ENCODE measurements at regions not wholly inside any gene's neighbourhood (a gene's known extent, or its start where the extent isn't known, plus 50 kb on each side); places are given as distances from the start of the nearest gene placed in this dataset.

DNA sequence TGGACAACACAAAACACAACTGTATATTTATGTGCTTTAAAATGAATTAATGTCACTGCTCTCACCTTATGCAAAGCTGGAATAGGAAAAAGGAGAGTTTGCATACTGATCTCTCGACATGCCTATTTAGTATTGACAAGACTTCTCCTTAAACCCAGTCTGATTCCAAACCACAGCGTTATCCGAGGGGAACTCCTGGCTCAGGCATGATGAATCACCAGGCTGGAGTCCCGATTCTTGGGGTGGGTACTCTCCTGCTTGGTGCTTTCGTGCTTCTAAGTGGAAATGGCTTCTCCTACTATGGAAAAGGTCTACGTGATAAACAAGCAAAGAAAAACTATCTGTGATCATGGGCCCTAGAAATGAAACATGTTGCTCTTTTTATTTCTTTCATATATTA, 88.9 kb upstream of the SLC35G4 start:
- no peak for TF ChIP-seq ZNF114 (CRISPR knock-in tag; IDR thresholded peaks at IDR 0.05)
- TF ChIP-seq EZH2 (IDR thresholded peaks at IDR 0.05; ENCODE audit: low read depth, unreplicated experiment): no peak
- TF ChIP-seq, protein P1, sequence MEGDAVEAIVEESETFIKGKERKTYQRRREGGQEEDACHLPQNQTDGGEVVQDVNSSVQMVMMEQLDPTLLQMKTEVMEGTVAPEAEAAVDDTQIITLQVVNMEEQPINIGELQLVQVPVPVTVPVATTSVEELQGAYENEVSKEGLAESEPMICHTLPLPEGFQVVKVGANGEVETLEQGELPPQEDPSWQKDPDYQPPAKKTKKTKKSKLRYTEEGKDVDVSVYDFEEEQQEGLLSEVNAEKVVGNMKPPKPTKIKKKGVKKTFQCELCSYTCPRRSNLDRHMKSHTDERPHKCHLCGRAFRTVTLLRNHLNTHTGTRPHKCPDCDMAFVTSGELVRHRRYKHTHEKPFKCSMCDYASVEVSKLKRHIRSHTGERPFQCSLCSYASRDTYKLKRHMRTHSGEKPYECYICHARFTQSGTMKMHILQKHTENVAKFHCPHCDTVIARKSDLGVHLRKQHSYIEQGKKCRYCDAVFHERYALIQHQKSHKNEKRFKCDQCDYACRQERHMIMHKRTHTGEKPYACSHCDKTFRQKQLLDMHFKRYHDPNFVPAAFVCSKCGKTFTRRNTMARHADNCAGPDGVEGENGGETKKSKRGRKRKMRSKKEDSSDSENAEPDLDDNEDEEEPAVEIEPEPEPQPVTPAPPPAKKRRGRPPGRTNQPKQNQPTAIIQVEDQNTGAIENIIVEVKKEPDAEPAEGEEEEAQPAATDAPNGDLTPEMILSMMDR (conservative IDR thresholded peaks at IDR 0.05; ENCODE audit: low read depth in 2 of 2): no peak
- no peak for TF ChIP-seq POLR2AphosphoS5 (IDR thresholded peaks at IDR 0.05; ENCODE audit: low read depth)
- no peak for TF ChIP-seq STAT1 (IDR thresholded peaks at IDR 0.05; ENCODE audit: unreplicated experiment)
- TF ChIP-seq EZH2phosphoT487 (IDR thresholded peaks at IDR 0.05; ENCODE audit: unreplicated experiment): no peak
- TF ChIP-seq, protein P2, sequence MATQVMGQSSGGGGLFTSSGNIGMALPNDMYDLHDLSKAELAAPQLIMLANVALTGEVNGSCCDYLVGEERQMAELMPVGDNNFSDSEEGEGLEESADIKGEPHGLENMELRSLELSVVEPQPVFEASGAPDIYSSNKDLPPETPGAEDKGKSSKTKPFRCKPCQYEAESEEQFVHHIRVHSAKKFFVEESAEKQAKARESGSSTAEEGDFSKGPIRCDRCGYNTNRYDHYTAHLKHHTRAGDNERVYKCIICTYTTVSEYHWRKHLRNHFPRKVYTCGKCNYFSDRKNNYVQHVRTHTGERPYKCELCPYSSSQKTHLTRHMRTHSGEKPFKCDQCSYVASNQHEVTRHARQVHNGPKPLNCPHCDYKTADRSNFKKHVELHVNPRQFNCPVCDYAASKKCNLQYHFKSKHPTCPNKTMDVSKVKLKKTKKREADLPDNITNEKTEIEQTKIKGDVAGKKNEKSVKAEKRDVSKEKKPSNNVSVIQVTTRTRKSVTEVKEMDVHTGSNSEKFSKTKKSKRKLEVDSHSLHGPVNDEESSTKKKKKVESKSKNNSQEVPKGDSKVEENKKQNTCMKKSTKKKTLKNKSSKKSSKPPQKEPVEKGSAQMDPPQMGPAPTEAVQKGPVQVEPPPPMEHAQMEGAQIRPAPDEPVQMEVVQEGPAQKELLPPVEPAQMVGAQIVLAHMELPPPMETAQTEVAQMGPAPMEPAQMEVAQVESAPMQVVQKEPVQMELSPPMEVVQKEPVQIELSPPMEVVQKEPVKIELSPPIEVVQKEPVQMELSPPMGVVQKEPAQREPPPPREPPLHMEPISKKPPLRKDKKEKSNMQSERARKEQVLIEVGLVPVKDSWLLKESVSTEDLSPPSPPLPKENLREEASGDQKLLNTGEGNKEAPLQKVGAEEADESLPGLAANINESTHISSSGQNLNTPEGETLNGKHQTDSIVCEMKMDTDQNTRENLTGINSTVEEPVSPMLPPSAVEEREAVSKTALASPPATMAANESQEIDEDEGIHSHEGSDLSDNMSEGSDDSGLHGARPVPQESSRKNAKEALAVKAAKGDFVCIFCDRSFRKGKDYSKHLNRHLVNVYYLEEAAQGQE (IDR thresholded peaks at IDR 0.05; ENCODE audit: unreplicated experiment): no peak
- TF ChIP-seq JUNB (IDR thresholded peaks at IDR 0.05; ENCODE audit: unreplicated experiment): no peak
- TF ChIP-seq, protein P3, sequence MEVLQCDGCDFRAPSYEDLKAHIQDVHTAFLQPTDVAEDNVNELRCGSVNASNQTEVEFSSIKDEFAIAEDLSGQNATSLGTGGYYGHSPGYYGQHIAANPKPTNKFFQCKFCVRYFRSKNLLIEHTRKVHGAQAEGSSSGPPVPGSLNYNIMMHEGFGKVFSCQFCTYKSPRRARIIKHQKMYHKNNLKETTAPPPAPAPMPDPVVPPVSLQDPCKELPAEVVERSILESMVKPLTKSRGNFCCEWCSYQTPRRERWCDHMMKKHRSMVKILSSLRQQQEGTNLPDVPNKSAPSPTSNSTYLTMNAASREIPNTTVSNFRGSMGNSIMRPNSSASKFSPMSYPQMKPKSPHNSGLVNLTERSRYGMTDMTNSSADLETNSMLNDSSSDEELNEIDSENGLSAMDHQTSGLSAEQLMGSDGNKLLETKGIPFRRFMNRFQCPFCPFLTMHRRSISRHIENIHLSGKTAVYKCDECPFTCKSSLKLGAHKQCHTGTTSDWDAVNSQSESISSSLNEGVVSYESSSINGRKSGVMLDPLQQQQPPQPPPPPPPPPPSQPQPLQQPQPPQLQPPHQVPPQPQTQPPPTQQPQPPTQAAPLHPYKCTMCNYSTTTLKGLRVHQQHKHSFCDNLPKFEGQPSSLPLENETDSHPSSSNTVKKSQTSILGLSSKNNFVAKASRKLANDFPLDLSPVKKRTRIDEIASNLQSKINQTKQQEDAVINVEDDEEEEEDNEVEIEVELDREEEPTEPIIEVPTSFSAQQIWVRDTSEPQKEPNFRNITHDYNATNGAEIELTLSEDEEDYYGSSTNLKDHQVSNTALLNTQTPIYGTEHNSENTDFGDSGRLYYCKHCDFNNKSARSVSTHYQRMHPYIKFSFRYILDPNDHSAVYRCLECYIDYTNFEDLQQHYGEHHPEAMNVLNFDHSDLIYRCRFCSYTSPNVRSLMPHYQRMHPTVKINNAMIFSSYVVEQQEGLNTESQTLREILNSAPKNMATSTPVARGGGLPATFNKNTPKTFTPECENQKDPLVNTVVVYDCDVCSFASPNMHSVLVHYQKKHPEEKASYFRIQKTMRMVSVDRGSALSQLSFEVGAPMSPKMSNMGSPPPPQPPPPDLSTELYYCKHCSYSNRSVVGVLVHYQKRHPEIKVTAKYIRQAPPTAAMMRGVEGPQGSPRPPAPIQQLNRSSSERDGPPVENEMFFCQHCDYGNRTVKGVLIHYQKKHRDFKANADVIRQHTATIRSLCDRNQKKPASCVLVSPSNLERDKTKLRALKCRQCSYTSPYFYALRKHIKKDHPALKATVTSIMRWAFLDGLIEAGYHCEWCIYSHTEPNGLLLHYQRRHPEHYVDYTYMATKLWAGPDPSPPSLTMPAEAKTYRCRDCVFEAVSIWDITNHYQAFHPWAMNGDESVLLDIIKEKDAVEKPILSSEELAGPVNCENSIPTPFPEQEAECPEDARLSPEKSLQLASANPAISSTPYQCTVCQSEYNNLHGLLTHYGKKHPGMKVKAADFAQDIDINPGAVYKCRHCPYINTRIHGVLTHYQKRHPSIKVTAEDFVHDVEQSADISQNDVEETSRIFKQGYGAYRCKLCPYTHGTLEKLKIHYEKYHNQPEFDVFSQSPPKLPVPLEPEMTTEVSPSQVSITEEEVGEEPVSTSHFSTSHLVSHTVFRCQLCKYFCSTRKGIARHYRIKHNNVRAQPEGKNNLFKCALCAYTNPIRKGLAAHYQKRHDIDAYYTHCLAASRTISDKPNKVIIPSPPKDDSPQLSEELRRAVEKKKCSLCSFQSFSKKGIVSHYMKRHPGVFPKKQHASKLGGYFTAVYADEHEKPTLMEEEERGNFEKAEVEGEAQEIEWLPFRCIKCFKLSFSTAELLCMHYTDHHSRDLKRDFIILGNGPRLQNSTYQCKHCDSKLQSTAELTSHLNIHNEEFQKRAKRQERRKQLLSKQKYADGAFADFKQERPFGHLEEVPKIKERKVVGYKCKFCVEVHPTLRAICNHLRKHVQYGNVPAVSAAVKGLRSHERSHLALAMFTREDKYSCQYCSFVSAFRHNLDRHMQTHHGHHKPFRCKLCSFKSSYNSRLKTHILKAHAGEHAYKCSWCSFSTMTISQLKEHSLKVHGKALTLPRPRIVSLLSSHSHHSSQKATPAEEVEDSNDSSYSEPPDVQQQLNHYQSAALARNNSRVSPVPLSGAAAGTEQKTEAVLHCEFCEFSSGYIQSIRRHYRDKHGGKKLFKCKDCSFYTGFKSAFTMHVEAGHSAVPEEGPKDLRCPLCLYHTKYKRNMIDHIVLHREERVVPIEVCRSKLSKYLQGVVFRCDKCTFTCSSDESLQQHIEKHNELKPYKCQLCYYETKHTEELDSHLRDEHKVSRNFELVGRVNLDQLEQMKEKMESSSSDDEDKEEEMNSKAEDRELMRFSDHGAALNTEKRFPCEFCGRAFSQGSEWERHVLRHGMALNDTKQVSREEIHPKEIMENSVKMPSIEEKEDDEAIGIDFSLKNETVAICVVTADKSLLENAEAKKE (CRISPR knock-in tag; IDR thresholded peaks at IDR 0.05): no peak
- TF ChIP-seq CREB1 (CRISPR knock-in tag; IDR thresholded peaks at IDR 0.05; ENCODE audit: low read depth): no peak
- no peak for TF ChIP-seq ZNF331 (CRISPR knock-in tag; IDR thresholded peaks at IDR 0.05; ENCODE audit: low read depth)
- TF ChIP-seq, protein P4, sequence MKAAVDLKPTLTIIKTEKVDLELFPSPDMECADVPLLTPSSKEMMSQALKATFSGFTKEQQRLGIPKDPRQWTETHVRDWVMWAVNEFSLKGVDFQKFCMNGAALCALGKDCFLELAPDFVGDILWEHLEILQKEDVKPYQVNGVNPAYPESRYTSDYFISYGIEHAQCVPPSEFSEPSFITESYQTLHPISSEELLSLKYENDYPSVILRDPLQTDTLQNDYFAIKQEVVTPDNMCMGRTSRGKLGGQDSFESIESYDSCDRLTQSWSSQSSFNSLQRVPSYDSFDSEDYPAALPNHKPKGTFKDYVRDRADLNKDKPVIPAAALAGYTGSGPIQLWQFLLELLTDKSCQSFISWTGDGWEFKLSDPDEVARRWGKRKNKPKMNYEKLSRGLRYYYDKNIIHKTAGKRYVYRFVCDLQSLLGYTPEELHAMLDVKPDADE (IDR thresholded peaks at IDR 0.05): no peak
- TF ChIP-seq NANOG (IDR thresholded peaks at IDR 0.05; ENCODE audit: borderline replicate concordance): no peak
